ENCODE measurements at regions not wholly inside any gene's neighbourhood (a gene's known extent, or its start where the extent isn't known, plus 50 kb on each side); places are given as distances from the start of the nearest gene placed in this dataset.

DNA sequence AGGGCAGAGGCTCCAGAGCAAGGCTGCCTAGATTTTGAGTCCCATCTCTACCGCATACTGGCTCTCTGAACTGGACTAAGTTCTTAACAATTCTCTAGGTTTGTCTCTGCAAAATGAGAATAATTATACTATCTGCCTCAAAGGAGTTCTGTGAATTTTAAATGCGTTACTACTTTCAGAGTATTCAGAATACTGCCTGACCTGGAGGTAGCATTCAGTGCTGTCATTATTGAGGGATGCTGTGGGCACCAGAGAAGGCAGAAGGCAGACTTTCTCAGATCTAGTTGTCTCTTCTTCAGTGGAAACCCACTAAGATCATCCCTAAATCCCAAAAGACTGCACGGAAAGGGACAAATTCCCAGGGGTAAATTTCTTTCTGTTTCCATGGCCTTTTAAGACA is 147.4 kb upstream of the RORA start:
- no peaks in the 10 kb centered on the region for H3K4me1 ChIP-seq (ENCODE audit: control insufficient read depth in 1 of 2, insufficient read depth in 2 of 2, low read length in 2 of 2)
- CTCF ChIA-PET, result no interaction called here

DNA sequence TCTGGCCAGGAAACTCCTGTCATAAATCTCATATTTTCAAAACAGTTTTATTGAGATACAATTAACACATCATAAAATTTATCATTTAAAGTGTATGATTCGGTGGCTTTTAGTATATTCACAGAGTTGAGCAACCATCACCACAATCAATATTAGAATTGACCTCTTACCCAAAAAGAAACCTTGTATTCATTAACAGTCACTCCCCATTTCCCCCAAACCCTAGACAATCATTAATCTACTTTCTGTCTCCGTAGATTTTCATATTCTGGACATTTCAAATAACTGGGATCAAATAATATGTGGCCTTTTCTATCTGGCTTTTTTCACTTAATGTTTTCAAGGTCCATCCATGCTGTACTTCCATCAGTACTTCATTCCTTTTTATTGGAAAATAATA is 145.7 kb upstream of the RORA start:
- Histone ChIP-seq H3K9me2 (ENCODE audit: insufficient read depth) (no peaks in the 10 kb centered on the region), H3K4me3 (replicated peaks in 1 of 2; ENCODE audit: low read depth in 1 of 2, low read length in 2 of 2) (no peak overlapping the region), H3K9ac (ENCODE audit: low read length) (no peak overlapping the region), H4K20me1 (ENCODE audit: insufficient read depth) (no peaks in the 10 kb centered on the region), H3K27me3 (ENCODE audit: insufficient read depth, low read length) (no peaks in the 10 kb centered on the region), H3K27ac (ENCODE audit: low read depth, low read length) (no peak overlapping the region), H3K9me3 (ENCODE audit: control insufficient read depth in 1 of 2, insufficient read depth in 1 of 2, low read depth in 1 of 2, low read length in 2 of 2) (peaks cover 0 to 12% of the 10 kb centered on the region in 2 experiments; a peak in 1 of 4 replicates), H3K4me1 (ENCODE audit: control insufficient read depth in 1 of 2, insufficient read depth in 2 of 2, low read length in 2 of 2) (no peaks in the 10 kb centered on the region), H3K36me3 (ENCODE audit: control insufficient read depth in 1 of 2, insufficient read depth in 2 of 2, low read length in 2 of 2) (no peaks in the 10 kb centered on the region), H3K4me2 (ENCODE audit: low read length) (no peak overlapping the region), H3K79me2 (ENCODE audit: insufficient read depth, low read length) (no peaks in the 10 kb centered on the region), H2AFZ (ENCODE audit: low read depth, low read length, poor library complexity, severe bottlenecking) (no peak overlapping the region)
- ChIA-PET RAD21 (ENCODE audit: low non-redundant PET in 1 of 2, low total read pairs in 2 of 2, uncharacterized antibody in 2 of 2, unreplicated experiment in 2 of 2) (no interaction called here), CTCF (no interaction called here), POLR2A (no interaction called here)
- BruUV-seq (replicated peaks), result no TSS peak
- no peak for ATAC-seq
- DNase-seq (ENCODE audit: low read depth, low spot score), result no peak
- intact Hi-C loops (cut with micrococcal nuclease), result no loop called here
- TF ChIP-seq, protein P1, sequence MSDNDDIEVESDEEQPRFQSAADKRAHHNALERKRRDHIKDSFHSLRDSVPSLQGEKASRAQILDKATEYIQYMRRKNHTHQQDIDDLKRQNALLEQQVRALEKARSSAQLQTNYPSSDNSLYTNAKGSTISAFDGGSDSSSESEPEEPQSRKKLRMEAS (IDR thresholded peaks at IDR 0.05), result no peak
- no peak for TF ChIP-seq ZNF274 (IDR thresholded peaks at IDR 0.05; ENCODE audit: low read depth, low read length)
- no peak for TF ChIP-seq CEBPB (IDR thresholded peaks at IDR 0.05; ENCODE audit: low read depth)
- TF ChIP-seq SRF (IDR thresholded peaks at IDR 0.05; ENCODE audit: low read depth), result no peak
- no peak for TF ChIP-seq TCF7L2 (IDR thresholded peaks at IDR 0.05; ENCODE audit: borderline replicate concordance, extremely low read depth, insufficient read depth, insufficient read length)
- no peak for TF ChIP-seq CBX3 (IDR thresholded peaks at IDR 0.05; ENCODE audit: low read depth)
- no peak for TF ChIP-seq POLR2AphosphoS5 (IDR thresholded peaks at IDR 0.05; ENCODE audit: low read depth, low read length)
- TF ChIP-seq, protein P2, sequence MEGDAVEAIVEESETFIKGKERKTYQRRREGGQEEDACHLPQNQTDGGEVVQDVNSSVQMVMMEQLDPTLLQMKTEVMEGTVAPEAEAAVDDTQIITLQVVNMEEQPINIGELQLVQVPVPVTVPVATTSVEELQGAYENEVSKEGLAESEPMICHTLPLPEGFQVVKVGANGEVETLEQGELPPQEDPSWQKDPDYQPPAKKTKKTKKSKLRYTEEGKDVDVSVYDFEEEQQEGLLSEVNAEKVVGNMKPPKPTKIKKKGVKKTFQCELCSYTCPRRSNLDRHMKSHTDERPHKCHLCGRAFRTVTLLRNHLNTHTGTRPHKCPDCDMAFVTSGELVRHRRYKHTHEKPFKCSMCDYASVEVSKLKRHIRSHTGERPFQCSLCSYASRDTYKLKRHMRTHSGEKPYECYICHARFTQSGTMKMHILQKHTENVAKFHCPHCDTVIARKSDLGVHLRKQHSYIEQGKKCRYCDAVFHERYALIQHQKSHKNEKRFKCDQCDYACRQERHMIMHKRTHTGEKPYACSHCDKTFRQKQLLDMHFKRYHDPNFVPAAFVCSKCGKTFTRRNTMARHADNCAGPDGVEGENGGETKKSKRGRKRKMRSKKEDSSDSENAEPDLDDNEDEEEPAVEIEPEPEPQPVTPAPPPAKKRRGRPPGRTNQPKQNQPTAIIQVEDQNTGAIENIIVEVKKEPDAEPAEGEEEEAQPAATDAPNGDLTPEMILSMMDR (IDR thresholded peaks at IDR 0.05 in 2 of 3, conservative IDR thresholded peaks at IDR 0.05 in 1 of 3; ENCODE audit: borderline replicate concordance in 1 of 3, insufficient read depth in 1 of 3, low read depth in 2 of 3, low read length in 2 of 3), result no peak
- TF ChIP-seq RAD21 (IDR thresholded peaks at IDR 0.05; ENCODE audit: low read depth), result no peak
- TF ChIP-seq EGR1 (IDR thresholded peaks at IDR 0.05; ENCODE audit: low read depth), result no peak

More for the DNA sequence above, 147.4 kb upstream of the RORA start:
- DNase-seq (ENCODE audit: low read depth, low spot score), result no peak
- Histone ChIP-seq H3K9ac (ENCODE audit: low read length) (no peak overlapping the region), H3K36me3 (ENCODE audit: control insufficient read depth in 1 of 2, insufficient read depth in 2 of 2, low read length in 2 of 2) (no peaks in the 10 kb centered on the region), H3K4me3 (replicated peaks in 1 of 2; ENCODE audit: low read depth in 1 of 2, low read length in 2 of 2) (no peak overlapping the region), H3K79me2 (ENCODE audit: insufficient read depth, low read length) (no peaks in the 10 kb centered on the region), H2AFZ (ENCODE audit: low read depth, low read length, poor library complexity, severe bottlenecking) (no peak overlapping the region), H3K9me2 (ENCODE audit: insufficient read depth) (no peaks in the 10 kb centered on the region), H3K27me3 (ENCODE audit: insufficient read depth, low read length) (no peaks in the 10 kb centered on the region), H3K9me3 (ENCODE audit: control insufficient read depth in 1 of 2, insufficient read depth in 1 of 2, low read depth in 1 of 2, low read length in 2 of 2) (peaks cover 0 to 12% of the 10 kb centered on the region in 2 experiments; a peak in 1 of 4 replicates), H3K27ac (ENCODE audit: low read depth, low read length) (no peak overlapping the region), H3K4me2 (ENCODE audit: low read length) (no peak overlapping the region), H4K20me1 (ENCODE audit: insufficient read depth) (no peaks in the 10 kb centered on the region)
- ATAC-seq, result no peak
- ChIA-PET RAD21 (ENCODE audit: low non-redundant PET in 1 of 2, low total read pairs in 2 of 2, uncharacterized antibody in 2 of 2, unreplicated experiment in 2 of 2) (no interaction called here), POLR2A (no interaction called here)
- intact Hi-C loops (cut with micrococcal nuclease), result no loop called here
- BruUV-seq (replicated peaks), result no TSS peak
- TF ChIP-seq ELF1 (IDR thresholded peaks at IDR 0.05; ENCODE audit: borderline replicate concordance, low read depth), result no peak
- TF ChIP-seq, protein P3, sequence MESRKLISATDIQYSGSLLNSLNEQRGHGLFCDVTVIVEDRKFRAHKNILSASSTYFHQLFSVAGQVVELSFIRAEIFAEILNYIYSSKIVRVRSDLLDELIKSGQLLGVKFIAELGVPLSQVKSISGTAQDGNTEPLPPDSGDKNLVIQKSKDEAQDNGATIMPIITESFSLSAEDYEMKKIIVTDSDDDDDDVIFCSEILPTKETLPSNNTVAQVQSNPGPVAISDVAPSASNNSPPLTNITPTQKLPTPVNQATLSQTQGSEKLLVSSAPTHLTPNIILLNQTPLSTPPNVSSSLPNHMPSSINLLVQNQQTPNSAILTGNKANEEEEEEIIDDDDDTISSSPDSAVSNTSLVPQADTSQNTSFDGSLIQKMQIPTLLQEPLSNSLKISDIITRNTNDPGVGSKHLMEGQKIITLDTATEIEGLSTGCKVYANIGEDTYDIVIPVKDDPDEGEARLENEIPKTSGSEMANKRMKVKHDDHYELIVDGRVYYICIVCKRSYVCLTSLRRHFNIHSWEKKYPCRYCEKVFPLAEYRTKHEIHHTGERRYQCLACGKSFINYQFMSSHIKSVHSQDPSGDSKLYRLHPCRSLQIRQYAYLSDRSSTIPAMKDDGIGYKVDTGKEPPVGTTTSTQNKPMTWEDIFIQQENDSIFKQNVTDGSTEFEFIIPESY (IDR thresholded peaks at IDR 0.05; ENCODE audit: extremely low read depth, insufficient replicate concordance, low read length), result no peak
- no peak for TF ChIP-seq CEBPB (IDR thresholded peaks at IDR 0.05; ENCODE audit: low read depth)
- no peak for TF ChIP-seq SP1 (IDR thresholded peaks at IDR 0.05; ENCODE audit: low read depth)
- TF ChIP-seq TCF7L2 (IDR thresholded peaks at IDR 0.05; ENCODE audit: borderline replicate concordance, extremely low read depth, insufficient read depth, insufficient read length), result no peak
- TF ChIP-seq, protein P1 (IDR thresholded peaks at IDR 0.05), result no peak
- TF ChIP-seq CBX3 (IDR thresholded peaks at IDR 0.05; ENCODE audit: low read depth), result no peak
